Keratinocyte (primary cell): ENCODE measurements at regions not wholly inside any gene's neighbourhood (a gene's known extent, or its start where the extent isn't known, plus 50 kb on each side); places are given as distances from the start of the nearest gene placed in this dataset.
"Not testable (repeated sequence)": the region's sequence is repeated elsewhere in the genome, so short reads cannot be mapped to it uniquely, and the experiment has no call there.

Experiments used
- DNase-seq: peaks from one replicate; pipeline ENCODE4 v3.0.0-alpha.2; 2011; ENCODE audit warnings: low read depth, missing footprints, low spot score
- FAIRE-seq: peaks from 2 replicates; lab custom pipeline; 2011; peaks lifted over from hg19 to GRCh38; lab: Jason Lieb, UNC
- H2AFZ ChIP-seq: 2 replicates; pipeline ENCODE4 v1.6.0; 2012; ENCODE audit warnings: low read length, control low read depth, inconsistent platforms; ENCODE audit not compliant: control insufficient read depth
- H3K27ac ChIP-seq: 2 replicates; pipeline ENCODE4 v1.5.1; 2011; ENCODE audit warnings: low read length; ENCODE audit not compliant: control insufficient read depth, insufficient read depth
- H3K27me3 ChIP-seq: 3 replicates; pipeline ENCODE4 v1.6.0; 2011; ENCODE audit warnings: low read length; ENCODE audit not compliant: control insufficient read depth, insufficient read depth; ENCODE audit errors: extremely low read depth
- H3K36me3 ChIP-seq, 2 experiments: 2 replicates in 1 of 2; 3 replicates in 1 of 2; pipeline ENCODE4 v1.5.1; 2011; ENCODE audit warnings: low read length in 2 of 2, mild to moderate bottlenecking in 1 of 2; ENCODE audit not compliant: control insufficient read depth in 2 of 2, insufficient read depth in 2 of 2; ENCODE audit errors: extremely low read depth in 1 of 2
- H3K4me1 ChIP-seq: 3 replicates; pipeline ENCODE4 v1.5.1; 2011; ENCODE audit warnings: low read length; ENCODE audit not compliant: control insufficient read depth, insufficient read depth; ENCODE audit errors: extremely low read depth
- H3K4me2 ChIP-seq: 3 replicates; pipeline ENCODE4 v1.6.0; 2011; ENCODE audit warnings: low read depth, low read length; ENCODE audit not compliant: control insufficient read depth, insufficient read depth; ENCODE audit errors: extremely low read depth
- H3K4me3 ChIP-seq, 3 experiments: fragments of 200-600 bp in 1 of 3; sonication (generic) in 1 of 3; 2 replicates in 2 of 3; 3 replicates in 1 of 3; pipeline ENCODE4 v1.5.1; 2011 to 2016; ENCODE audit warnings: low read length in 3 of 3, mild to moderate bottlenecking in 3 of 3, control low read depth in 2 of 3, inconsistent platforms in 1 of 3, low read depth in 1 of 3, mixed read lengths in 1 of 3, mixed run types in 1 of 3, moderate library complexity in 1 of 3; ENCODE audit not compliant: control insufficient read depth in 2 of 3, insufficient read depth in 2 of 3; ENCODE audit errors: extremely low read depth in 1 of 3
- H3K79me2 ChIP-seq: 2 replicates; pipeline ENCODE4 v1.6.0; 2012; ENCODE audit warnings: low read length; ENCODE audit not compliant: control insufficient read depth, insufficient read depth
- H3K9ac ChIP-seq: 3 replicates; pipeline ENCODE4 v1.6.0; 2011; ENCODE audit warnings: low read length; ENCODE audit not compliant: control insufficient read depth, insufficient read depth; ENCODE audit errors: extremely low read depth
- H3K9me1 ChIP-seq: 3 replicates; pipeline ENCODE4 v1.6.0; 2011; ENCODE audit warnings: low read length; ENCODE audit not compliant: control insufficient read depth, insufficient read depth; ENCODE audit errors: extremely low read depth
- H3K9me3 ChIP-seq: 2 replicates; pipeline ENCODE4 v1.5.1; 2012; ENCODE audit warnings: low read depth, low read length; ENCODE audit not compliant: control insufficient read depth
- H4K20me1 ChIP-seq: 3 replicates; pipeline ENCODE4 v1.6.0; 2011; ENCODE audit warnings: low read length; ENCODE audit not compliant: control insufficient read depth, insufficient read depth; ENCODE audit errors: extremely low read depth
- CTCF ChIP-seq, 3 experiments: IDR thresholded peaks in 1 of 3; conservative IDR thresholded peaks in 1 of 3; optimal IDR thresholded peaks in 1 of 3; 2 replicates in 2 of 3; 3 replicates in 1 of 3; pipeline versions ENCODE3 to v1.5.1; 2011; ENCODE audit warnings: low read length in 3 of 3, mild to moderate bottlenecking in 3 of 3, moderate library complexity in 2 of 3, control low read depth in 1 of 3, inconsistent platforms in 1 of 3; ENCODE audit not compliant: insufficient read depth in 2 of 3; ENCODE audit errors: extremely low read depth in 1 of 3
- EZH2 ChIP-seq: IDR thresholded peaks from one replicate; pipeline ENCODE4 v1.6.1; 2012; ENCODE audit warnings: inconsistent platforms, mild to moderate bottlenecking, low read length, moderate library complexity
- dilution Hi-C: fragments of 300-500 bp; cut with MboI; formaldehyde crosslinking; loops from one replicate; pipeline ENCODE4 v1.7.0; 2020; ENCODE audit warnings: low sequenced_read_pairs; ENCODE audit not compliant: extremely low pct_ligation_motif_present

- Histone ChIP-seq H3K9me1 (no peaks in the 10 kb centered on the region), H3K4me2 (no peak overlapping the region), H3K79me2 (no peaks in the 10 kb centered on the region), H3K4me1 (no peaks in the 10 kb centered on the region), H3K27ac (no peak overlapping the region), H4K20me1 (no peaks in the 10 kb centered on the region), H3K9me3 (no peaks in the 10 kb centered on the region), H3K9ac (no peak overlapping the region), H3K27me3 (no peaks in the 10 kb centered on the region), H3K4me3 (no peak overlapping the region), H3K36me3 (no peaks in the 10 kb centered on the region), H2AFZ (no peak overlapping the region)
- dilution Hi-C loops, result no loop called here
- DNase-seq (no peak), FAIRE-seq (no peak)
- no peak for TF ChIP-seq CTCF (optimal IDR thresholded peaks at IDR 0.05 in 1 of 3, IDR thresholded peaks at IDR 0.05 in 1 of 3, conservative IDR thresholded peaks at IDR 0.05 in 1 of 3; ENCODE audit: extremely low read depth in 1 of 3, insufficient read depth in 2 of 3, low read length in 3 of 3)
- no peak for TF ChIP-seq EZH2
Observed at GRCh38 chr3:139136469-139137202, 91.9 kb upstream of the PRR23C start.

GRCh38 chr3:139140553-139140952, 95.9 kb upstream of the PRR23C start:
- FAIRE-seq (no peak), DNase-seq (no peak)
- H3K27me3 ChIP-seq, result no peaks in the 10 kb centered on the region
- dilution Hi-C loops, result no loop called here
- no peaks in the 10 kb centered on the region for H3K4me1 ChIP-seq
- no peak overlapping the region for H3K4me3 ChIP-seq
- H3K9ac ChIP-seq, result no peak overlapping the region
- no peak overlapping the region for H2AFZ ChIP-seq
- H3K9me1 ChIP-seq, result no peaks in the 10 kb centered on the region
- no peaks in the 10 kb centered on the region for H3K79me2 ChIP-seq
- H3K36me3 ChIP-seq, result no peaks in the 10 kb centered on the region
- no peaks in the 10 kb centered on the region for H3K9me3 ChIP-seq
- H3K27ac ChIP-seq, result no peak overlapping the region
- H4K20me1 ChIP-seq, result no peaks in the 10 kb centered on the region
- H3K4me2 ChIP-seq, result no peak overlapping the region
- no peak for TF ChIP-seq CTCF (optimal IDR thresholded peaks at IDR 0.05 in 1 of 3, IDR thresholded peaks at IDR 0.05 in 1 of 3, conservative IDR thresholded peaks at IDR 0.05 in 1 of 3; ENCODE audit: extremely low read depth in 1 of 3, insufficient read depth in 2 of 3, low read length in 3 of 3)
- no peak for TF ChIP-seq EZH2

GRCh38 chr3:139145980-139146379, 101.3 kb upstream of the PRR23C start:
- H3K27me3 ChIP-seq, H3K79me2 ChIP-seq, dilution Hi-C loops, FAIRE-seq, H2AFZ ChIP-seq, H3K36me3 ChIP-seq, H3K4me1 ChIP-seq, H3K27ac ChIP-seq, DNase-seq, H4K20me1 ChIP-seq, H3K9ac ChIP-seq, H3K9me3 ChIP-seq, H3K4me3 ChIP-seq, H3K4me2 ChIP-seq, H3K9me1 ChIP-seq: not testable (repeated sequence)
